AG04450 (cell line): ENCODE measurements at regions not wholly inside any gene's neighbourhood (a gene's known extent, or its start where the extent isn't known, plus 50 kb on each side); places are given as distances from the start of the nearest gene placed in this dataset.

Experiments used
- CTCF ChIA-PET: fragments of 300-600, 350-600 bp; formaldehyde crosslinking; extraction: SDS; loops from one replicate; lab custom pipeline; 2022; ENCODE audit warnings: antibody characterized with exemption, inconsistent platforms; lab: Charles Lee
- POLR2A ChIA-PET: fragments of 350-600 bp; formaldehyde crosslinking; extraction: SDS; loops from one replicate; lab custom pipeline; 2021; ENCODE audit warnings: antibody characterized with exemption, inconsistent platforms; lab: Yijun Ruan, JAX
- DNase-seq: peaks from one replicate; pipeline ENCODE4 v3.0.0-alpha.2; 2011; ENCODE audit warnings: low read depth, low spot score
- H3K27ac ChIP-seq: one replicate; pipeline ENCODE4 v1.5.1; 2012; ENCODE audit warnings: low read depth, low read length, control low read depth
- H3K27me3 ChIP-seq: one replicate; pipeline ENCODE4 v1.6.0; 2012; ENCODE audit warnings: low read length; ENCODE audit not compliant: control insufficient read depth, insufficient read depth
- H3K4me3 ChIP-seq: 2 replicates; pipeline ENCODE4 v1.5.1; 2011; ENCODE audit warnings: mild to moderate bottlenecking, low read depth, low read length, control low read depth
- H3K9me3 ChIP-seq: 2 replicates; pipeline ENCODE4 v1.5.1; 2012; ENCODE audit warnings: low read length; ENCODE audit not compliant: control insufficient read depth, insufficient read depth
- TF ChIP-seq, protein P1 (sequence below): IDR thresholded peaks from 2 replicates; pipeline ENCODE4 v1.5.1; 2011; ENCODE audit warnings: low read depth, low read length, control low read depth, inconsistent platforms

DNA sequence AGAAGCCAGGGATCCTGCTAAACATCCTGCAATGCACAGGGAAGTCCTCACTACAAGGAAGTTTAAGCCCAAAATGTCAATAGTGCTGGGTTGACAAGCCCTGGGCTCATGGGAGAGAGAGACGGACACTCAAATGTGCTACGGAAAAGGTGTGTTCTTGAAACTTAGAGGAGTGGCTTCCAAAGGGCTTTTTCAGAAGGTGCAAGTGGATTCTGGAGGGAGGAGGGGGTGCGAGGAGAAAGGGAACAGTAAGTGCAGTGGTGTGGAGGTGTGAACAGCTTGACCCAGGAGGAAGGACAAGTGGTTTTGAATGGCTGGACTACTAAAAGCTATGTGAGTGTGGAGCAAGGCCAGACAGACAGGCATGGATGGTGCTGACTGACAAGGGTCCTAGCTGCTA lies 50.4 kb upstream of the CECR2 start:
- no peak overlapping the region for H3K4me3 ChIP-seq
- H3K27ac ChIP-seq = no peak overlapping the region
- ChIA-PET POLR2A (no interaction called here), CTCF (interaction anchor here (1.1 kb wide), 1 partner anchor 183 kb away, joined by 3 read pairs; no protein-coding TSS in a partner anchor)
- no peak for DNase-seq
- TF ChIP-seq, protein P1, sequence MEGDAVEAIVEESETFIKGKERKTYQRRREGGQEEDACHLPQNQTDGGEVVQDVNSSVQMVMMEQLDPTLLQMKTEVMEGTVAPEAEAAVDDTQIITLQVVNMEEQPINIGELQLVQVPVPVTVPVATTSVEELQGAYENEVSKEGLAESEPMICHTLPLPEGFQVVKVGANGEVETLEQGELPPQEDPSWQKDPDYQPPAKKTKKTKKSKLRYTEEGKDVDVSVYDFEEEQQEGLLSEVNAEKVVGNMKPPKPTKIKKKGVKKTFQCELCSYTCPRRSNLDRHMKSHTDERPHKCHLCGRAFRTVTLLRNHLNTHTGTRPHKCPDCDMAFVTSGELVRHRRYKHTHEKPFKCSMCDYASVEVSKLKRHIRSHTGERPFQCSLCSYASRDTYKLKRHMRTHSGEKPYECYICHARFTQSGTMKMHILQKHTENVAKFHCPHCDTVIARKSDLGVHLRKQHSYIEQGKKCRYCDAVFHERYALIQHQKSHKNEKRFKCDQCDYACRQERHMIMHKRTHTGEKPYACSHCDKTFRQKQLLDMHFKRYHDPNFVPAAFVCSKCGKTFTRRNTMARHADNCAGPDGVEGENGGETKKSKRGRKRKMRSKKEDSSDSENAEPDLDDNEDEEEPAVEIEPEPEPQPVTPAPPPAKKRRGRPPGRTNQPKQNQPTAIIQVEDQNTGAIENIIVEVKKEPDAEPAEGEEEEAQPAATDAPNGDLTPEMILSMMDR = no peak
- H3K9me3 ChIP-seq = no peaks in the 10 kb centered on the region
- H3K27me3 ChIP-seq = peaks cover 3% of the 10 kb centered on the region

DNA sequence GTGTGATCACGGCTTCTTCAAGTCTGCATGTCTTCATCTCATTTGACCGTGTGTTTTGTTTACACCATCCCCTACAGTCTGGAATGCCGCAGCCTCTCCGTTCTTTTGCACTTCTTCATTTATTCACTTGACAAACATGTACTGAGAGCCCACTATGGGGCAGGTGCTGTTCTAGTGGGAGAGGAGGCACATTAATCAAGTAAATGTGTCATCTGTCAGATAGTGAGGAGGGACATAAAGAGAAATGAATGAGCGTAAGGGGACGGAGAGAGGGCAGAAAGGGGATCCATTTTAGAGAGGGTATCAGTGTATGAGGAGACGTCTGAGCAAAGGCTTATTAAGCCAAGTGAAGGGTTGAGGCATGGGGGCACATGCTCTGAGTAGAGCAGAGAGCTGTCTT lies 54.0 kb upstream of the CECR2 start:
- no peaks in the 10 kb centered on the region for H3K9me3 ChIP-seq
- H3K4me3 ChIP-seq = no peak overlapping the region
- ChIA-PET POLR2A (no interaction called here), CTCF (no interaction called here)
- peaks cover 6% of the 10 kb centered on the region for H3K27me3 ChIP-seq
- H3K27ac ChIP-seq = no peak overlapping the region
- TF ChIP-seq, protein P1 = no peak
- DNase-seq = no peak

DNA sequence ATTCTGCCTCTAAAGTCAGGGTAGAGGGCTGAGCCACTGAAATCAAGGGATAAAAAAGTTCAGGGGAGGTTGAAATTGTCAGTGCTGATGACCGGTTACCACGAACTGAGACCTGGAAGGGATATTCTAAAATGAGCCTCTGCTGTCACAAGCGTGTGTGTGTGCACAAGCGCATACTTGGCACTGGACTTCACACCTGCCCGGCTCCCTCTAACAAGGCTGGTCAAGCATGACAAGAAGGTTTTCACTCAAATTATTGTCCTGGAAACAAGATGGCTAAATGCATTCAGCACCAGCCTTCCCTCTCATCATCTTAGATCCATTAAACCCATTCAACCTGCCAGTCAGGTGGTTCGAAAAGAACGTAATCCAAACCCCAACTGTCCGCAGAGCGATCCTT lies 54.8 kb upstream of the CECR2 start:
- TF ChIP-seq, protein P1 = no peak
- Histone ChIP-seq H3K27me3 (peaks cover 6% of the 10 kb centered on the region), H3K27ac (no peak overlapping the region), H3K4me3 (no peak overlapping the region), H3K9me3 (no peaks in the 10 kb centered on the region)
- DNase-seq = no peak
- POLR2A ChIA-PET = no interaction called here
- CTCF ChIA-PET = no interaction called here

DNA sequence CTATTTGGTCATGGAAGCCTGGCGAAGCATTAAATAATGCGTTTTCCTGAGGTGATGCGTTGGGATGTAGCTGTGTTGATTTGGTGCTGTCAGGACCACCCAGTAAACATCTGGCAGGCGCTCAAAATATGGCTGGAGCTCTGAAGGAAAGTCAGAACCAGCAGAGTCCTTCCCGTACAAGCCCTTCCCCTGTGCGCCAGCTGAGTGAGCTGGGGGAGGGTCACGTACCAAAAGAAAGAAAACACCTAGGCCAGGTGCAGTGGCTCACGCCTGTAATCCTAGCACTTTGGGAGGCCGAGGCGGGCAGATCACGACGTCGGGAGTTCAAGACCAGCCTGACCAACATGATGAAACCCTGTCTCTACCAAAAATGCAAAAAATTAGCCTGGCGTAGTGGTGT lies 55.6 kb upstream of the CECR2 start:
- H3K27me3 ChIP-seq = peaks cover 3% of the 10 kb centered on the region
- TF ChIP-seq, protein P1 = no peak
- no peak overlapping the region for H3K27ac ChIP-seq
- DNase-seq = no peak
- ChIA-PET POLR2A (no interaction called here), CTCF (no interaction called here)
- H3K9me3 ChIP-seq = no peaks in the 10 kb centered on the region
- H3K4me3 ChIP-seq = no peak overlapping the region

DNA sequence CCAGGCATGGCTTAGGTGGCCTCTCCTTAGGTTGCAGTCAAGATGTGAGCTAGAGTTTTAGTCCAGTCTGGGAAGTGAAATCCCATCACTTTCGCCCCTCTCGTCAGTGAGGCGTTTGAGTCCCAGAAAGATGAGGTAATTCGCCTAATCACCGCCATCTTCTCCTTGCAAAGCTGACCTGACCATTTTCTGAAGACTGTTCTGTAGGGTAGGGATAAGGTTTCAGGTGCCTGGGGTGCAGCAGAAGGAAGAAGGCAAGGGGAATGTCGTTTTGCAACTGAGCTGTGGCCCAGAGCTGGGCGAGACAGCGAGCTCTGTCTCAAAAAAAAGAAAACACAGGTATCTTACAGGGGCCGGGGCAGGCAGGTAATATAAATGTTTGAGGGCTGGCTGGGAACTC lies 61.7 kb upstream of the CECR2 start:
- no peaks in the 10 kb centered on the region for H3K27me3 ChIP-seq
- no peak overlapping the region for H3K27ac ChIP-seq
- ChIA-PET POLR2A (no interaction called here), CTCF (no interaction called here)
- DNase-seq = no peak
- H3K4me3 ChIP-seq = no peak overlapping the region
- TF ChIP-seq, protein P1 = no peak
- no peaks in the 10 kb centered on the region for H3K9me3 ChIP-seq
